NCI-H524 treated with DMSO at 0.1 percent for 48 hours (cell line): ENCODE measurements at regions not wholly inside any gene's neighbourhood (a gene's known extent, or its start where the extent isn't known, plus 50 kb on each side); places are given as distances from the start of the nearest gene placed in this dataset.

Source experiments
- DNase-seq: peaks from one replicate; lab custom pipeline; 2025; lab: John Stamatoyannopoulos, UW

- DNase-seq, result no peak
Measured at GRCh38 chrX:45743081-45743533, 542.4 kb upstream of the DIPK2B start.

GRCh38 chrX:45740291-45740690 lies 539.6 kb upstream of the DIPK2B start:
- DNase-seq, result no peak

- no peak for DNase-seq
Measured at GRCh38 chrX:45735571-45735970, 534.9 kb upstream of the DIPK2B start.

GRCh38 chrX:45731448-45731847 lies 530.8 kb upstream of the DIPK2B start:
- no peak for DNase-seq

GRCh38 chrX:45727761-45728160 lies 527.1 kb upstream of the DIPK2B start:
- no peak for DNase-seq

- no peak for DNase-seq
Measured at GRCh38 chrX:45722471-45722870, 521.8 kb upstream of the DIPK2B start.

GRCh38 chrX:45719751-45720501 lies 519.2 kb upstream of the DIPK2B start:
- no peak for DNase-seq

GRCh38 chrX:45718676-45719075 lies 518.0 kb upstream of the DIPK2B start:
- no peak for DNase-seq

GRCh38 chrX:45716750-45717149 lies 516.1 kb upstream of the DIPK2B start:
- DNase-seq, result no peak

GRCh38 chrX:45715748-45716147 lies 515.1 kb upstream of the DIPK2B start:
- DNase-seq, result no peak

- DNase-seq, result no peak
Measured at GRCh38 chrX:45714866-45715265, 514.2 kb upstream of the DIPK2B start.

GRCh38 chrX:45712067-45712466 lies 511.4 kb upstream of the DIPK2B start:
- no peak for DNase-seq

- no peak for DNase-seq
Measured at GRCh38 chrX:45711231-45711630, 510.6 kb upstream of the DIPK2B start.

GRCh38 chrX:45710081-45710801 lies 509.6 kb upstream of the DIPK2B start:
- DNase-seq, result no peak

- no peak for DNase-seq
Measured at GRCh38 chrX:45709381-45709780, 508.7 kb upstream of the DIPK2B start.

- DNase-seq, result no peak
Measured at GRCh38 chrX:45699158-45699557, 498.5 kb upstream of the DIPK2B start.

- DNase-seq, result no peak
Measured at GRCh38 chrX:45697591-45697990, 496.9 kb upstream of the DIPK2B start.

GRCh38 chrX:45696736-45697135 lies 496.1 kb upstream of the DIPK2B start:
- DNase-seq, result no peak

GRCh38 chrX:45689971-45690370 lies 489.3 kb upstream of the DIPK2B start:
- DNase-seq, result no peak

- no peak for DNase-seq
Measured at GRCh38 chrX:45683914-45684313, 483.2 kb upstream of the DIPK2B start.

GRCh38 chrX:45681891-45682290 lies 481.2 kb upstream of the DIPK2B start:
- no peak for DNase-seq

- DNase-seq, result no peak
Measured at GRCh38 chrX:45669715-45670340, 469.2 kb upstream of the DIPK2B start.
